Stimulated activated naive CD8-positive, alpha-beta T cell treated with anti-CD3 and anti-CD28 coated beads, Interleukin-15, amount 100 ng/mL, for 72 hours (primary cell): ENCODE measurements at regions not wholly inside any gene's neighbourhood (a gene's known extent, or its start where the extent isn't known, plus 50 kb on each side); places are given as distances from the start of the nearest gene placed in this dataset.
"Not testable (repeated sequence)": the region's sequence is repeated elsewhere in the genome, so short reads cannot be mapped to it uniquely, and the experiment has no call there.

ENCODE experiments used
- ATAC-seq: fragments of 150-1000 bp; cut with Tn5 transposase; 2 replicates; pipeline ENCODE4 v1.10.0; 2021; ENCODE audit warnings: mild to moderate bottlenecking, moderate library complexity
- DNase-seq, 2 donors: peaks; one replicate each; pipeline ENCODE4 v3.0.0; 2021 to 2022
- H3K27ac Mint-ChIP-seq, 2 donors: one replicate each; pipeline ENCODE4 v1.8.0; 2022; ENCODE audit warnings: mild to moderate bottlenecking in 2 of 2, mixed read lengths in 2 of 2, moderate library complexity in 2 of 2
- H3K27me3 Mint-ChIP-seq: one replicate; pipeline ENCODE4 v1.8.0; 2022; ENCODE audit warnings: mixed read lengths
- H3K4me1 Mint-ChIP-seq: one replicate; pipeline ENCODE4 v1.8.0; 2022; ENCODE audit warnings: mild to moderate bottlenecking, mixed read lengths
- H3K4me3 Mint-ChIP-seq, 2 donors: one replicate each; pipeline ENCODE4 v1.8.0; 2022; ENCODE audit warnings: mild to moderate bottlenecking in 2 of 2, mixed read lengths in 2 of 2, moderate library complexity in 1 of 2
- H3K9me3 Mint-ChIP-seq, 2 donors: one replicate each; pipeline ENCODE4 v1.8.0; 2022; ENCODE audit warnings: mixed read lengths in 2 of 2

DNA sequence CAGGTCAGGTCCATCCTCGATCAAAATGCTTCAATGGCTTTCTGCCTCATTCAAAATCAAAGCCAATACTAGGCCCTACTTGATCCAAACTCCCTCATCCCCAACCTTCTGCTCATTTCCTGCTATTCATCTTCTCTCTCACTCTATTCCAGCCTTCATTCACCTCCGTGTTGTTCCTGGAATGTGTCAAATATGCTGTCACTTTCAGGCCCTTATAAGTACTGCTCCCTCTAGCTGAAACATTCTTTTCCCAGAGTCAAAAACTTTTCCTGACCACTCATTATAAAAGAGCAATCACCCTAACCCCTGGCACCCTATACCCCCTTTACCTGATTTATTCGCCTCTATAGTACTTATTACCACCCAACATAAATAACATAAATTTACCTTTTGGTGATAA lies 303.7 kb upstream of the PMFBP1 start:
- ATAC-seq (no peak), DNase-seq (no peak)
- Mint-ChIP-seq H3K9me3 (peaks cover 0 to 3% of the 10 kb centered on the region in 2 donors), H3K27me3 (no peaks in the 10 kb centered on the region), H3K4me3 (no peak overlapping the region), H3K27ac (no peak overlapping the region), H3K4me1 (peaks cover 18% of the 10 kb centered on the region)

DNA sequence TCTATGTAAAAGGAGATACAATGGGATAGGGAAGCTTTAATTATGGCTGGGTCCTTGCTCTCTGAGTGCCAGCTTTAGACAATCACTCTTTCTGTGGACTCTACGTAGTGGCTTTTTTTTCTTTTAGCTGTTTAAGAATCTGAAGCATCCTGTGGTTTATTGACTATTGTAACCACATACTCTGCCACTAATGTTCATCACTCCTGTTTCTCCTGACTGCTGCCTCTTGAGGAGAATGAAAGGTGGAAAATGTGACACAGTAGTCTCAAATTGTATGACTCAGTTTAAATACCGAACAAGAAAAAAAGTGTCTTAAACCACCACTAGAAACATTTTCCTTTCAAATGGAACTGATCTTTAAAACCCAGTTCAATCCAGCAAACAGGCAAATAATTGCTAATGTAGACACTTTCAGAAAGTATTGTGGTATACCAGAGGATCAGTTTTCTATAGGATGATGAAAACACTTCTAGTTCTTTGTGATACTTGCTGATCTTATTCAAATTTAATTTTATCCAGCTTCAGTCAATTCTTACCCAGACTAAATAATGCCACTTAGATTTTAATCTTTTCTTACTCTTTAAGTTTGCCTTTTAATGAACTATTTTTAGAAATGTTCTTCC lies 302.7 kb upstream of the PMFBP1 start:
- peaks cover 14% of the 10 kb centered on the region for H3K4me1 Mint-ChIP-seq
- H3K9me3 Mint-ChIP-seq, result no peaks in the 10 kb centered on the region
- ATAC-seq, result peak; percentile 98
- peak overlapping the region; percentile 2 to 27 for H3K4me3 Mint-ChIP-seq
- peak; percentile 9 to 19 for DNase-seq
- no peaks in the 10 kb centered on the region for H3K27me3 Mint-ChIP-seq
- peak overlapping the region; percentile 31 to 80 for H3K27ac Mint-ChIP-seq

DNA sequence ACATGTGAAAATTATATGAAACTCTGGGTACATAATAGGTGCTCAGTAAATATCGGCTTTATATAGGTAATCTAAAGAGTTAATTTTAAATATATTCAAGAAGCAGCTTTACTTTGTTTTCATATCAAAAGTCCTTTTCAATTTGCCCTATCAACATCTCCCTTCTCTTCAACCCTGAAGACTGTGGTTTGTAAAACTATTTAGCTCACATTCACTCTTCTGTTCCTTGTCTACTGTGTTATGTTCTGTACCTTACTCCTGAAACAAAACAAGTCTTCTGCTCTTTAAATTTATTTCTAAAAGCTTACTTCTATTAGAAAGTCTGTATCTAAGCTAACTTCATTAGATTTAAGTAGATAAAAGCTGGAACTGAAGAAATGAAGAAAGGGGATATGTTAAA lies 301.7 kb upstream of the PMFBP1 start:
- Mint-ChIP-seq H3K27me3 (no peaks in the 10 kb centered on the region), H3K27ac (no peak overlapping the region), H3K4me1 (peaks cover 14% of the 10 kb centered on the region), H3K4me3 (no peak overlapping the region), H3K9me3 (no peaks in the 10 kb centered on the region)
- DNase-seq, result no peak
- no peak for ATAC-seq

DNA sequence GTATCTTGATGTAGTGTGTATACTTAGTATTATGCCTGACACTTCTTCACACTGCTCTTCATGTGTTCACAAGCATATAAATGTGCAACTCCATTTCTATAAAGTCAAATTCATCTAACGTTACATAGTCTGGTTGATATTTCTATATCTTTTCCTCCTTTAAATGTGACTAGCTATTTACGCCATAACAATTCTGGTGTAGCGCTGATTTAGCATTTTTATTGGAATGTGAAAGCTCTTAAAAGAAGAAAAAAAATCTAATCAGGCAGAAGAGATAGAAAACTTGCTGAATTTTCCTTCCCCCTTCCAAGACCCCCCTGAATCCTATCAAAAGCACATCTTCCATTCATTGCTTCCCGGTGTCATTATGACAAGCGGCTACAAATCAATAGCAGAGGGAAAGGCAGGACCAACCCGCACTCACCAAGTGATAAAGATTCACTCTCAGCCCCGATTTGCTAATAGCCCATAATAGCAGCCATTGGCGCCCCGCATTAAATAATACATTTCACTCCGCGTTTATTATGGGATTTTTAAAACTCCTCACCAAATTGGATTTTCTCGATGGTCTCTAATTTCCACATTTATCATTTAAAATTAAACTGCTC lies 299.5 kb upstream of the PMFBP1 start:
- no peaks in the 10 kb centered on the region for H3K9me3 Mint-ChIP-seq
- DNase-seq (no peak), ATAC-seq (no peak)
- H3K4me1 Mint-ChIP-seq, result peaks cover 14% of the 10 kb centered on the region
- H3K4me3 Mint-ChIP-seq, result no peak overlapping the region
- H3K27ac Mint-ChIP-seq, result no peak overlapping the region
- no peaks in the 10 kb centered on the region for H3K27me3 Mint-ChIP-seq

DNA sequence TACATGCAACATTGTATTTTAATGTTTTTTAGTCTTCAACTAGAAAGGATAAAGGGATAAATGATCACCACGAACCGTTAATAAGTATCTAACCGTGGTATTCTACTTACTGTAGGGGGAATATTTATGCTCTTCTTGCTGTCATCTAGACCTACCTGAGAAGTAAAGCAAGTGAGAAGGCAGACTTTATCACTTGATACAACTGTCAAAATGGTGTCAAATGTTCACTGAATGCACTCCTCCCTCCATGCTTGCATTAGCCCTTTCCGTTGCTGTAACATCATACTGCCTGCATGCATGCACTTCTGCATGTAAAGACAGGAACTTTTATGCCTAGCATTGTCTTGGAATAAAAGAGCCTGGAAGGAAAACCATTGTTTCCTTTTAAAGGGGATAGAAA lies 298.6 kb upstream of the PMFBP1 start:
- Mint-ChIP-seq H3K27ac (no peak overlapping the region), H3K4me1 (peaks cover 14% of the 10 kb centered on the region), H3K4me3 (no peak overlapping the region), H3K27me3 (no peaks in the 10 kb centered on the region), H3K9me3 (no peaks in the 10 kb centered on the region)
- DNase-seq (no peak), ATAC-seq (no peak)

DNA sequence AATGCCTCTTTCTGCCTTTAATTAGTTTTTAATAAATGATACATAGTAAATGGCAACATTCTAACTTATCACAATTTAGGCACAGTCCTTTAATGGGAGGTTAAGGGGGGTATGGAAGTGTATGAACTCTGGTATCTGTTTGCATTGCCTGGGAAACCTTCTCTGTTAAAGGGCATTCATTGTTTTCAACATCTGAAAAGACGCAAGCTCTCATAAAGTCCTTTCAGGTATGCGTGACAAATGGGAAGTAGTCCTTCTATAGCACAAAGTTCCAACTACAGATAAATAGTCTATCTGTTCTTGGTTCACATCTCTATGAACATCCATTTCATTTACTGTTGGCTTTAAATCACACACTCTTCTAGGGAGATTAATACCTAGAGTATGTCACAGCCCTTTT lies 298.0 kb upstream of the PMFBP1 start:
- Mint-ChIP-seq H3K27ac (no peak overlapping the region), H3K4me1 (peaks cover 11% of the 10 kb centered on the region), H3K4me3 (no peak overlapping the region), H3K27me3 (no peaks in the 10 kb centered on the region), H3K9me3 (no peaks in the 10 kb centered on the region)
- DNase-seq (no peak), ATAC-seq (no peak)

DNA sequence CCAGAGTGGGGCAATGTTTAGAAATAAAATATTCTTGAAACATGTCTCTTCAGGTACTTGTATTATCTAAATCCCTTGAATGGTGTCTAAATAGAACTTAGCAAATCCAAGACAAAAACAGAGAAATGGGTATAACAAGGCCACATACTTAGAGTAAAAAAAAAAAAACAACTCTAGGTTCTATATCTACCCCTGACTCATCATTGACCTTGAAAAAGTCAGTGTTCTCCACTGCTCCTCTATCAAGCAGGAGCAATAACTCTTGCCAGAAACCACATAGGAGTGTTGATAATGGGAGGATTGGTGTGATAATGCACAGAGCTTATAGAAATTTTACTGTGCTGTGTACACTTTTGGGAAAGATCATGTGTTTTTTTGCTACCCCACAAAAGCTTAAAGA lies 296.6 kb upstream of the PMFBP1 start:
- H3K9me3 Mint-ChIP-seq, result no peaks in the 10 kb centered on the region
- H3K27me3 Mint-ChIP-seq, result no peaks in the 10 kb centered on the region
- DNase-seq, result no peak
- H3K4me1 Mint-ChIP-seq, result no peaks in the 10 kb centered on the region
- no peak overlapping the region for H3K4me3 Mint-ChIP-seq
- no peak overlapping the region for H3K27ac Mint-ChIP-seq
- no peak for ATAC-seq

DNA sequence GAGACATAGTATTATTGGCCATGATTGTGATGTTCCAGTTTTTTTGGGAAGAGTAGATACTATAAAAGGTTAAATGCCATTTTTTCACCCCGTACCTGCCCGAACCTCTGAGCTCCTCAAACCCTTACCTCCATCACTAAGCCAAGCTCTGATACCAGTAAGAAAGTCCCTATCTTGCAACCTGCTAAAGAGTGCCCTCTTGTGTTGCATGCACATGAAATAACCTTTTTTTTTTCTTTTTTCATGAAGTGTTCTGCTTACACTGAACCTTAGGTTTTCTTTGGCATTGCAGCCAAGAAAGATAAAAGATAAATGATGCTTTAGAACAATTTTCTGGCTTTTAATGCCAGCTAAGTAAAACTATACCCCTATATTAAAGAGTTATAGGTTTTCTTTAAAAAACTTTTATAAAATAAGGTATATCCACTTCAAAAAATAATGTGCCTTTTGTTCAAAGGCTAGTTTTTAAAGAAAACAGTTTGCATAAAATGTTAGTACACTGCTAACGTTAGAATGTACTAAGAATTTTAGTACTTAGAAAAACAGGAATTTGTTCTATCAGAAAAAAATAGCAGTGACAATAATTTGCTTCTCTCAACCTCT lies 295.3 kb upstream of the PMFBP1 start:
- H3K27ac Mint-ChIP-seq, result no peak overlapping the region
- H3K9me3 Mint-ChIP-seq, result peaks cover 5 to 7% of the 10 kb centered on the region in 2 donors
- H3K27me3 Mint-ChIP-seq, result no peaks in the 10 kb centered on the region
- ATAC-seq (peak; percentile 50), DNase-seq (no peak)
- no peak overlapping the region for H3K4me3 Mint-ChIP-seq
- no peaks in the 10 kb centered on the region for H3K4me1 Mint-ChIP-seq

DNA sequence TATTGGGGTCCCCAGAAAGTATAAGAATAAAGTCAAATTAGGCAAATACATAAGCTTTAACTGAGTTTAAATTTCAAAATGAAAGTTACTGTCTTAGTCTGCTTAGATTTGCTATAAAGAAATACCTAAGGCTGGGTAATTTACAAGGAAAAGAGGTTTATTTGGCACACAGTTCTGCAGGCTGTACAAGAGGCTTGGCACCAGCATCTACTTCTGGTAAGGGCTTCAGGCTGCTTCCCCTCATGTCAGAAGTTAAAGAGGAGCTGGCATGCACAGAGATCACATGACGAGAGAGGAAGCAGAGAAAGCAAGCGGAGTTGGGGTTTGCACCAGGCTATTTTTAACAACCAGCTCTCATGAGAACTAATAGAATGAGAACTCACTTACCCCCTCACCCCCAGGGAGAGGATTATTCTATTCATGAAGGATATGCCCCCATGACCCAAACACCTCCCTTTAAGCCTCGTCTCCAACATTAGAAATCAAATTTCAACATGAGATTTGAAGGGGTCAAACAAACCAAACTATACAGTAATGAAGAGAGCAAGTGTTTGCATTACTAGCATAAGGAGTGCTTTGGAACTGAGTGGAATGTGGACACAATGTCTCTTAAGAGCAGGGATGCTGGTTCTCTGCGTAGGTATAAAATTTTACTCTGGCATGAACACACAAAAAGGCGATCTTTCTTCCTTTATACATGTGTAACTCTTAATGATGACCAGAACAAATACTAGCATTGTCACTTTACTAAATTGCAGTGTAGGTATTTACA lies 292.8 kb upstream of the PMFBP1 start:
- Mint-ChIP-seq H3K27me3 (no peaks in the 10 kb centered on the region), H3K4me1 (no peaks in the 10 kb centered on the region), H3K27ac (no peak overlapping the region), H3K9me3 (peaks cover 5 to 7% of the 10 kb centered on the region in 2 donors), H3K4me3 (no peak overlapping the region)
- DNase-seq (no peak), ATAC-seq (no peak)

DNA sequence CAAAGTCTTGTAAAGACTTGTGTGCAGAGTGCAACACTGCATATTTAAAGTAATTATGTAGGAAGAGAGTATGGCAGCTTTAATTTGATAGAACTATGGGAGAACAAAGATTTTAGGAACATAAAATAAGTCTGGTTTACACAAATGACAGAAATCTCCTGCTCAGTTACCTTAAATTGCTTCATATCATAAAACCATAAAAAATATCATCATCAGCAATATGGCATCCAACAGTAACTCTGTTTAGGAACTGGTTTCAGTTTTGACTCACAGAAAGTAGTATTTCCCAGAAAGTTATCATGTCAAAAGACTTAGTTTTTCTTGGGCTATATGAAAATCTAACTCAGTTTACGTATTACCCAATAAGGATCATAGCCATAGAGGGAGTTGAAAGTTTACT lies 292.1 kb upstream of the PMFBP1 start:
- no peaks in the 10 kb centered on the region for H3K4me1 Mint-ChIP-seq
- DNase-seq, result no peak
- no peaks in the 10 kb centered on the region for H3K27me3 Mint-ChIP-seq
- ATAC-seq, result no peak
- H3K9me3 Mint-ChIP-seq, result peaks cover 5 to 7% of the 10 kb centered on the region in 2 donors
- no peak overlapping the region for H3K4me3 Mint-ChIP-seq
- no peak overlapping the region for H3K27ac Mint-ChIP-seq

DNA sequence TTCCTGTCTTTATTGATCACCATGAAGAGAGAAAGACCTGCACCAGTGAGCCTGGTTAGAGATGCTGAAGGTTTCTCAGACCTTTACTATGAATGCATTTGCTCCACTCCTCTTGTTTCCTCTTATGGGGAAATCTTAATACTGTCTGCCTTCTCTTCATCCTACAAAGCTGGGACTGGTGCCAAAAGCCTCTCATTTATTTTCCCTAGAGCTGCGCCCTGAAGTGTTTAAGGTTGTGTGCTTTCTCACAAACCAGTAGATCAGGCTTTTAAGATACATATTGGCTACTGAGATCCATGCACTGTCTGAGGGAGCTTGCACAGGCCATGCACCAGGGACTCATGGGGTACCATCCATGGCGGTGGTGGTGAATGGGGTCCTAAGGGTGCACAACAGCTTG lies 286.1 kb upstream of the PMFBP1 start:
- H3K4me1 Mint-ChIP-seq, result no peaks in the 10 kb centered on the region
- no peaks in the 10 kb centered on the region for H3K27me3 Mint-ChIP-seq
- H3K9me3 Mint-ChIP-seq, result peaks cover 22 to 44% of the 10 kb centered on the region in 2 donors
- H3K4me3 Mint-ChIP-seq, result no peak overlapping the region
- no peak overlapping the region for H3K27ac Mint-ChIP-seq
- no peak for ATAC-seq
- no peak for DNase-seq

DNA sequence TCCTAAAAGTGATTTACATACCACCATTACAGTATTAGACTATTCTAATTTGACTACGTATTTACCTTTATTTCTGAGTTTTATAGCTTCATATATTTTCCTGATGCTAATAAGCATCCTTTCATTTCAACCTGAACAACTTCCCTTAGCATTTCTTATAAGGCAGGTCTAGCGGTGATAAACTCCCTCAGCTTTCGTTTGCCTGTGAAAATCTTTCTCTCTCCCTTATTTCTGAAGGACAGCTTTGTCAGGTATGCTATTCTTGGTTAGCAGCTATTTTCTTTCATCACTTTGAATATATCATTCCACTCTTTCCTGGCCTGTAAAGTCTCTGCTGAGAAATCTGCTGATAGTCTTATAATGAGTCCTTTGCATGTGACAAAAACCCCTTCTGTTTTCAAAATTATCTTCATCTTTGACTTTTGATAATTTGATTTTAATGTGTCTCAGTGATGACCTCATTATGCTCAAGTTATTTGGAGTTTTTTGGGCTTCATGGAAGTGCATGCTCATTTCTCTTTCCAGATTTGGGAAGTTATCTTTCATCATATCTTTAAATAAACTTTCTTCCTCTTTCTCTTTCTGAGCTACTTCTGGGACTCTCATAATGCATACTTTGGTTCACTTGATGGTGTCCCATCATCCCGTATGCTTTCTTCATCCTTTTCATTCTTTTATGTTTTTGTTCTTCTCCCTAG lies 285.4 kb upstream of the PMFBP1 start:
- ATAC-seq (no peak), DNase-seq (no peak)
- no peaks in the 10 kb centered on the region for H3K27me3 Mint-ChIP-seq
- no peak overlapping the region for H3K27ac Mint-ChIP-seq
- no peak overlapping the region for H3K4me3 Mint-ChIP-seq
- H3K4me1 Mint-ChIP-seq, result no peaks in the 10 kb centered on the region
- peaks cover 18 to 40% of the 10 kb centered on the region in 2 donors for H3K9me3 Mint-ChIP-seq

DNA sequence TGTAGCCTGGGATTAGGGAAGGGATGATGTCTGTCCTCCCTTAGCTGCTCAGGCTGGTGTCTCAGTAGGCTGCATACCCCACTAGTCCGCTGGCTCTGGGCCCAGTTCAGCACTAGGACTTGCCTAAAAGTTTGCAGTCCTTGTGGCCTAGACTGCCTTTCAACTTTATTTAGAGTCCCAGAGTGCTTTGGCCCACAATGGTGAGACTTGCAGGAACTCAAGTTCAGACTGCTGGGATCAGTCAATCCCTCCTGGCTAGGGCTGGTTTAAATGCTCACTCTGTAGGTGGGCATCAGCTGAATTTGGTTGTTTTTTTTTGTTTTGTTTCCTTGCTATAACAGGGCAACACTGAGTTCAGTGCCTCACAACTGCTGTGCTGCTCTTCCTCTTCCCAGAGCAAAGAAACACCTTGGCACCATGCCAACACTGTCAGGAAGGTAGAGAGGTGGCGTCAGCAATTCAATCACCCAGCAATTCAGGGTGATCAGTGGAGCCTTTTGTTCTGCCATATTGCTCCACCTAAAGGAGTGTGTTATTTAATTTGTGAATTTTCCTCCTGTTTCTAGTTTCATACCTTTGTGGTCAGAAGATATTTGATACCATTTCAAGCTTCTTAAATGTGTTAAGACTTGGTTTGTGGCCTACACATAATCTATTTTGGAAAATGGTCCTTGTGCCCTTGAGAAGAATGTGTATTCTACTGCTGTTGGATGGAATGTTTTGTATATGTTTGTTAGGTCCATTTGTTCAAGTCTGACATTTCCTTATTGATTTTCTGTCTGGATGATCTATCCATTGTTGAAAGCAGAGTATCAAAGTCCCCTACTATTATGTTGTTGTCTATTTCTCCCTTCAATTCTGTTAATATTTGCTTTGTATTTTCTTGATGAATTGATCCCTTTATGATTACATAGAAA lies 284.0 kb upstream of the PMFBP1 start:
- Mint-ChIP-seq H3K9me3 (peaks cover 18 to 47% of the 10 kb centered on the region in 2 donors), H3K27me3 (no peaks in the 10 kb centered on the region), H3K4me3 (no peak overlapping the region), H3K4me1 (no peaks in the 10 kb centered on the region), H3K27ac (no peak overlapping the region)
- ATAC-seq, result no peak
- no peak for DNase-seq

DNA sequence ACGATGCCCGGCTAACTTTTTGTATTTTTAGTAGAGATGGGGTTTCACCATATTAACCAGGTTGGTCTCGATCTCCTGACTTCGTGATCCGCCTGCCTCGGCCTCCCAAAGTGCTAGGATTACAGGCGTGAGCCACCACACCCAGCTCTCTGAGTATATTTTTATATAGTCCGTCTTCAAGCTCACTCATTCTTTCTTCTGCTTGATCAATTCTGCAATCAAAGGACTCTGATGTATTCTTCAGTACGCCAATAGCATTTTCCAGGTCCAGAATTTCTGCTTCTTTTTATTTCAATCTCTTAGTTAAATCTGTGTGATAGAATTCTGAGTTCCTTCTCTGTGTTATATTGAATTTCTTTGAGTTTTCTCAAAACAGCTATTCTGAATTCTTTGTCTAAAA lies 281.9 kb upstream of the PMFBP1 start:
- peaks cover 24 to 55% of the 10 kb centered on the region in 2 donors for H3K9me3 Mint-ChIP-seq
- not testable (repeated sequence) for ATAC-seq, DNase-seq, H3K4me3 Mint-ChIP-seq, H3K27me3 Mint-ChIP-seq, H3K27ac Mint-ChIP-seq, H3K4me1 Mint-ChIP-seq

DNA sequence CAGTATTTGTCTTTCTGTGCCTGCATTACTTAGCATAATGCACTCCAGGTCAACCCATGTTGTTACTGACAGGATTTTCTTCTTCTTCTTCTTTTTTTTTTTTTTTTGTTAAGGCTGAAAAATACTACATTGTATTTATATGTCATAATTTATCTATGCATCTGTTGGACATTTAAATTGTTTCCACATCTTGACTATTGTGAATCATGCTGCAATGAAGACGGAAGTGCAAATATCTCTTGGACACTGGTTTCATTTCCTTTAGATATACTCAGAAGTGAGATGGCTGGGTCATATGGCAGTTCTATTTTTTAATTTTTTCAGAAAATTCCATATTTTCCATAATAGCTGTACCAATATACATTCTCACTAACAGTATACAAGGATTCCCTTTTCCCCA lies 272.7 kb upstream of the PMFBP1 start:
- H3K27me3 Mint-ChIP-seq, result no peaks in the 10 kb centered on the region
- no peak overlapping the region for H3K27ac Mint-ChIP-seq
- no peaks in the 10 kb centered on the region for H3K4me1 Mint-ChIP-seq
- no peak for DNase-seq
- no peak for ATAC-seq
- peaks cover 17 to 27% of the 10 kb centered on the region in 2 donors for H3K9me3 Mint-ChIP-seq
- no peak overlapping the region for H3K4me3 Mint-ChIP-seq
